WTC11 (cell line): ENCODE measurements at regions not wholly inside any gene's neighbourhood (a gene's known extent, or its start where the extent isn't known, plus 50 kb on each side); places are given as distances from the start of the nearest gene placed in this dataset.

Experiments
- ATAC-seq: fragments of 200-7000 bp; cut with Tn5 transposase; 2 replicates; pipeline ENCODE4 v1.10.0; 2021; ENCODE audit warnings: mild to moderate bottlenecking, moderate library complexity
- CTCF ChIA-PET: fragments of 300-600 bp; sonication (Branson Sonifier 250); formaldehyde crosslinking; loops from one replicate; lab custom pipeline; 2021; ENCODE audit warnings: antibody characterized with exemption; lab: Charles Lee
- POLR2A ChIA-PET: fragments of 350-600 bp; sonication (Branson Sonifier 250); formaldehyde crosslinking; loops from one replicate; lab custom pipeline; 2021; ENCODE audit warnings: antibody characterized with exemption; lab: Charles Lee
- DNase-seq: peaks from one replicate; pipeline ENCODE4 v3.0.0; 2021; ENCODE audit warnings: low spot score
- H3K27ac Mint-ChIP-seq: 2 replicates; pipeline ENCODE4 v1.8.0; 2021; ENCODE audit warnings: mixed read lengths
- H3K27me3 Mint-ChIP-seq: 2 replicates; pipeline ENCODE4 v1.8.0; 2021; ENCODE audit warnings: low read depth, mild to moderate bottlenecking, moderate library complexity, mixed read lengths
- H3K36me3 Mint-ChIP-seq: 2 replicates; pipeline ENCODE4 v1.8.0; 2021; ENCODE audit warnings: mixed read lengths
- H3K4me1 Mint-ChIP-seq: 2 replicates; pipeline ENCODE4 v1.8.0; 2022; ENCODE audit warnings: mixed read lengths
- H3K4me3 Mint-ChIP-seq: 2 replicates; pipeline ENCODE4 v1.8.0; 2021; ENCODE audit warnings: mild to moderate bottlenecking, moderate library complexity, mixed read lengths
- H3K9me3 Mint-ChIP-seq: 2 replicates; pipeline ENCODE4 v1.8.0; 2021; ENCODE audit warnings: mixed read lengths
- AFF4 ChIP-seq: sonication (generic); formaldehyde crosslinking; IDR thresholded peaks from 2 replicates; pipeline ENCODE4 v1.8.1; 2023; ENCODE audit warnings: mild to moderate bottlenecking, missing genetic modification reagents, borderline replicate concordance
- ARID4B ChIP-seq: sonication (generic); formaldehyde crosslinking; IDR thresholded peaks from 2 replicates; pipeline ENCODE4 v1.8.0; 2023; ENCODE audit warnings: missing genetic modification reagents, mild to moderate bottlenecking, borderline replicate concordance
- ATF3 ChIP-seq: sonication (generic); formaldehyde crosslinking; conservative IDR thresholded peaks from 2 replicates; pipeline ENCODE4 v1.8.1; 2022; ENCODE audit warnings: mild to moderate bottlenecking, missing genetic modification reagents
- CREB1 ChIP-seq: sonication (generic); formaldehyde crosslinking; IDR thresholded peaks from 2 replicates; pipeline ENCODE4 v1.8.0; 2023; ENCODE audit warnings: mild to moderate bottlenecking, missing genetic modification reagents
- CREM ChIP-seq: sonication (generic); formaldehyde crosslinking; IDR thresholded peaks from 2 replicates; pipeline ENCODE4 v1.8.1; 2022; ENCODE audit warnings: mild to moderate bottlenecking, missing genetic modification reagents, moderate library complexity
- E2F4 ChIP-seq: sonication (generic); formaldehyde crosslinking; IDR thresholded peaks from 2 replicates; pipeline ENCODE4 v1.8.1; 2022; ENCODE audit warnings: low read depth, mild to moderate bottlenecking, moderate library complexity, missing genetic modification reagents, borderline replicate concordance
- E2F5 ChIP-seq: sonication (generic); formaldehyde crosslinking; IDR thresholded peaks from 2 replicates; pipeline ENCODE4 v1.8.1; 2022; ENCODE audit warnings: mild to moderate bottlenecking, moderate library complexity, missing genetic modification reagents
- ELF4 ChIP-seq: sonication (generic); formaldehyde crosslinking; IDR thresholded peaks from 2 replicates; pipeline ENCODE4 v1.8.1; 2022; ENCODE audit warnings: low read depth, mild to moderate bottlenecking, moderate library complexity, missing genetic modification reagents
- FOXJ3 ChIP-seq: sonication (generic); formaldehyde crosslinking; IDR thresholded peaks from 2 replicates; pipeline ENCODE4 v1.9.0; 2021; ENCODE audit warnings: missing genetic modification reagents, mild to moderate bottlenecking, borderline replicate concordance
- GRHL2 ChIP-seq: fragments of 250-450 bp; sonication (Bioruptor Pico); IDR thresholded peaks from 2 replicates; pipeline ENCODE4 v1.8.0; 2022; ENCODE audit warnings: mild to moderate bottlenecking, moderate library complexity; ENCODE audit not compliant: insufficient replicate concordance, severe bottlenecking
- MYBL2 ChIP-seq: sonication (generic); formaldehyde crosslinking; IDR thresholded peaks from 2 replicates; pipeline ENCODE4 v1.8.1; 2023; ENCODE audit warnings: mild to moderate bottlenecking, moderate library complexity, missing genetic modification reagents
- TEAD1 ChIP-seq: sonication (generic); formaldehyde crosslinking; IDR thresholded peaks from 2 replicates; pipeline ENCODE4 v1.8.0; 2022; ENCODE audit warnings: mild to moderate bottlenecking, missing genetic modification reagents
- ZNF121 ChIP-seq: sonication (generic); formaldehyde crosslinking; IDR thresholded peaks from 2 replicates; pipeline ENCODE4 v1.8.0; 2023; ENCODE audit warnings: missing genetic modification reagents
- ZNF263 ChIP-seq: sonication (generic); formaldehyde crosslinking; IDR thresholded peaks from 2 replicates; pipeline ENCODE4 v1.8.1; 2022; ENCODE audit warnings: low read depth, mild to moderate bottlenecking, moderate library complexity, missing genetic modification reagents
- ZNF416 ChIP-seq: fragments of 250-450 bp; sonication (Bioruptor Pico); IDR thresholded peaks from 2 replicates; pipeline ENCODE4 v1.9.0; 2021; ENCODE audit warnings: mild to moderate bottlenecking, inconsistent platforms

- ATAC-seq (no peak), DNase-seq (no peak)
- Mint-ChIP-seq H3K9me3 (peaks cover 4% of the 10 kb centered on the region; the same call in 1 of the 2 replicates), H3K27ac (no peak overlapping the region), H3K4me1 (0 out of 2 replicates have a peak, but pooled peaks cover 5% of the 10 kb centered on the region), H3K36me3 (no peaks in the 10 kb centered on the region), H3K27me3 (peaks cover 15% of the 10 kb centered on the region), H3K4me3 (no peak overlapping the region)
- POLR2A ChIA-PET: no interaction called here
- TF ChIP-seq CREM (no peak), ZNF263 (CRISPR knock-in tag) (no peak), ARID4B (CRISPR knock-in tag) (no peak), E2F5 (CRISPR knock-in tag) (no peak), ELF4 (CRISPR knock-in tag) (no peak), GRHL2 (no peak), ZNF416 (no peak), E2F4 (CRISPR knock-in tag) (no peak), TEAD1 (CRISPR knock-in tag) (no peak), AFF4 (CRISPR knock-in tag) (no peak), FOXJ3 (CRISPR knock-in tag) (no peak), CREB1 (CRISPR knock-in tag) (no peak), ATF3 (CRISPR knock-in tag) (no peak), ZNF121 (CRISPR knock-in tag) (no peak), MYBL2 (CRISPR knock-in tag) (no peak)
- CTCF ChIA-PET: no interaction called here
Measured at GRCh38 chr6:33516726-33517125, 62.4 kb downstream of the ZBTB9 start.
